PC-3 (cell line): ENCODE measurements at regions not wholly inside any gene's neighbourhood (a gene's known extent, or its start where the extent isn't known, plus 50 kb on each side); places are given as distances from the start of the nearest gene placed in this dataset.

Experiments
- ATAC-seq: fragments of 200-7000 bp; cut with Tn5 transposase; 2 replicates; pipeline ENCODE4 v1.9.1; 2020; ENCODE audit warnings: mild to moderate bottlenecking, moderate library complexity
- BruUV-seq: library from RNA; stranded (reverse); fragments of 400-500 nt; replicated peaks from 2 replicates; lab custom pipeline; 2021; lab: Mats Ljungman, UMichigan
- CTCF ChIA-PET: fragments of 300-600 bp; sonication (Branson Sonifier 250); formaldehyde crosslinking; loops from one replicate; lab custom pipeline; 2022; ENCODE audit warnings: antibody characterized with exemption; lab: Charles Lee
- POLR2A ChIA-PET: fragments of 300-600 bp; sonication (Branson Sonifier 250); formaldehyde crosslinking; loops from one replicate; lab custom pipeline; 2022; ENCODE audit warnings: antibody characterized with exemption; ENCODE audit not compliant: unreplicated experiment; lab: Charles Lee
- DNase-seq: peaks from one replicate; pipeline ENCODE4 v3.0.0-alpha.2; 2015
- H2AFZ ChIP-seq: fragments of 300-600 bp; sonication (generic); 2 replicates; pipeline ENCODE4 v1.6.0; 2016; ENCODE audit warnings: antibody characterized with exemption, low read length
- H3F3A ChIP-seq: fragments of 300-600 bp; sonication (generic); one replicate; pipeline ENCODE4 v1.6.0; 2017; ENCODE audit warnings: antibody characterized with exemption, low read length, control low read depth, mild to moderate bottlenecking; ENCODE audit not compliant: unreplicated experiment
- H3K27ac ChIP-seq: fragments of 300-600 bp; sonication (generic); 2 replicates; pipeline ENCODE4 v1.5.1; 2016; ENCODE audit warnings: mild to moderate bottlenecking, low read length
- H3K27me3 ChIP-seq: fragments of 300-600 bp; sonication (generic); 2 replicates; pipeline ENCODE4 v1.6.1; 2016; ENCODE audit warnings: low read length, mixed read lengths
- H3K36me3 ChIP-seq: fragments of 300-600 bp; sonication (generic); 2 replicates; pipeline ENCODE4 v1.6.1; 2016; ENCODE audit warnings: low read depth, mixed run types, low read length, mixed read lengths
- H3K4me1 ChIP-seq: fragments of 300-600 bp; sonication (generic); 2 replicates; pipeline ENCODE4 v1.5.1; 2016; ENCODE audit warnings: low read length; ENCODE audit not compliant: insufficient read depth
- H3K4me2 ChIP-seq: fragments of 300-600 bp; sonication (generic); 2 replicates; pipeline ENCODE4 v1.6.0; 2016; ENCODE audit warnings: low read length
- H3K4me3 ChIP-seq: fragments of 300-600 bp; sonication (generic); 2 replicates; pipeline ENCODE4 v1.5.1; 2016; ENCODE audit warnings: mild to moderate bottlenecking, low read length, mixed read lengths
- H3K79me2 ChIP-seq: fragments of 300-600 bp; sonication (generic); 2 replicates; pipeline ENCODE4 v1.6.1; 2017; ENCODE audit warnings: low read length, mixed read lengths
- H3K9ac ChIP-seq: fragments of 300-600 bp; sonication (generic); 2 replicates; pipeline ENCODE4 v1.6.0; 2016; ENCODE audit warnings: mild to moderate bottlenecking, low read length
- H3K9me2 ChIP-seq: fragments of 300-600 bp; sonication (generic); replicated peaks from 2 replicates; pipeline ENCODE4 v1.6.1; 2016; ENCODE audit warnings: mixed run types, low read length, mixed read lengths
- H3K9me3 ChIP-seq: fragments of 300-600 bp; sonication (generic); 2 replicates; pipeline ENCODE4 v1.6.1; 2016; ENCODE audit warnings: low read length, mixed read lengths
- H4K20me1 ChIP-seq: fragments of 300-600 bp; sonication (generic); 2 replicates; pipeline ENCODE4 v1.6.1; 2016; ENCODE audit warnings: low read length, mixed read lengths
- EZH2 ChIP-seq: fragments of 300-600 bp; sonication (generic); IDR thresholded peaks from one replicate; pipeline ENCODE4 v1.6.1; 2017; ENCODE audit warnings: antibody characterized with exemption, mild to moderate bottlenecking, low read length; ENCODE audit not compliant: unreplicated experiment
- EZH2phosphoT487 ChIP-seq: fragments of 300-600 bp; sonication (generic); IDR thresholded peaks from 2 replicates; pipeline ENCODE4 v1.6.1; 2018; ENCODE audit warnings: mild to moderate bottlenecking, antibody characterized with exemption, low read length, borderline replicate concordance
- intact Hi-C: fragments of 100-400 bp; cut with micrococcal nuclease; formaldehyde crosslinking; loops from 2 replicates; pipeline ENCODE4 v1.9.0; 2023
- TF ChIP-seq, protein P1 (sequence below): fragments of 300-600 bp; sonication (generic); conservative IDR thresholded peaks from 2 replicates; pipeline ENCODE4 v1.5.1; 2017; ENCODE audit warnings: antibody characterized with exemption, low read depth, mild to moderate bottlenecking, low read length

DNA sequence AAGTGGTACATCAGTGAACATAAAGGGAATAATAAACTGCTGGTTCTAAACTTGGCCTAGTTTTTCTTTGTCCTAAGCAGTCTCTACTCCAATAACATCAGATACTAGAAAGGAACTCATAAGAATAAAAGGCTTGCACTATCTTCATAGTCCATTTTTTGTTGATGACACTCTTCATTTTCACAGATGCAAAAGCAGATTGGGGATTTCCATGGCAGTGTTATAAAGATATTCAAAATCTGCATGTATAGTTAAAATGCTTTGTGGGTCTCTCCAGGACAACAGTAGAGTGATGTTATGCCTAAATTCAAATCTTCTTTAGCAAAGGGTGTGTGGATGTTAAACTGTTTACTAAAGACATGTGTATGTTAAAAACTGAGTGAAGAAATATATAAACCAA lies 745.8 kb downstream of the TRHDE start:
- Histone ChIP-seq H3K27me3 (no peaks in the 10 kb centered on the region), H2AFZ (no peak overlapping the region), H3K4me1 (no peaks in the 10 kb centered on the region), H3K9ac (no peak overlapping the region), H4K20me1 (no peaks in the 10 kb centered on the region), H3K4me3 (no peak overlapping the region), H3F3A (no peaks in the 10 kb centered on the region), H3K4me2 (no peak overlapping the region), H3K36me3 (no peaks in the 10 kb centered on the region), H3K9me3 (no peaks in the 10 kb centered on the region), H3K79me2 (no peaks in the 10 kb centered on the region), H3K27ac (no peak overlapping the region), H3K9me2 (no peaks in the 10 kb centered on the region)
- BruUV-seq = no TSS peak
- ChIA-PET CTCF (no interaction called here), POLR2A (no interaction called here)
- no peak for DNase-seq
- ATAC-seq = no peak
- TF ChIP-seq, protein P1, sequence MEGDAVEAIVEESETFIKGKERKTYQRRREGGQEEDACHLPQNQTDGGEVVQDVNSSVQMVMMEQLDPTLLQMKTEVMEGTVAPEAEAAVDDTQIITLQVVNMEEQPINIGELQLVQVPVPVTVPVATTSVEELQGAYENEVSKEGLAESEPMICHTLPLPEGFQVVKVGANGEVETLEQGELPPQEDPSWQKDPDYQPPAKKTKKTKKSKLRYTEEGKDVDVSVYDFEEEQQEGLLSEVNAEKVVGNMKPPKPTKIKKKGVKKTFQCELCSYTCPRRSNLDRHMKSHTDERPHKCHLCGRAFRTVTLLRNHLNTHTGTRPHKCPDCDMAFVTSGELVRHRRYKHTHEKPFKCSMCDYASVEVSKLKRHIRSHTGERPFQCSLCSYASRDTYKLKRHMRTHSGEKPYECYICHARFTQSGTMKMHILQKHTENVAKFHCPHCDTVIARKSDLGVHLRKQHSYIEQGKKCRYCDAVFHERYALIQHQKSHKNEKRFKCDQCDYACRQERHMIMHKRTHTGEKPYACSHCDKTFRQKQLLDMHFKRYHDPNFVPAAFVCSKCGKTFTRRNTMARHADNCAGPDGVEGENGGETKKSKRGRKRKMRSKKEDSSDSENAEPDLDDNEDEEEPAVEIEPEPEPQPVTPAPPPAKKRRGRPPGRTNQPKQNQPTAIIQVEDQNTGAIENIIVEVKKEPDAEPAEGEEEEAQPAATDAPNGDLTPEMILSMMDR = no peak
- TF ChIP-seq EZH2phosphoT487 (no peak), EZH2 (no peak)
- intact Hi-C loops = no loop called here

DNA sequence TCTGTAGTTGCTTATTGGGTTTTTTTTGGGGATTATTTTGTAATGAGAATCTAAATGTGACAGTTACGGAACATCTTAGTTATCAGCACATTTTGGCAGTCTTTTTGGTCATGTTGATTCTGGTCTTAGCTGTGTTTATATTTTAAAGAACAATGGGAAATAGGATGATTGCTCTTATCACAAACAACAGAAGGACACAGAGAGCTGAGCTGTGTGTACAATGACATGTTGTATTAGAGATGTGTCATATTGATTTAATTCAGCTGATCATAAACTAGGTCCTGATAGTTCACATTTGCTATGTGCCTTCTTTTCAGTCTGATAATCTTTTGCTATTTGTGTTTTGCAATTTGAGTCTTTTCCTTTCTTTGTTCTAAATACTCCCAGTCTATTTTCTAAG lies 781.7 kb downstream of the TRHDE start:
- POLR2A ChIA-PET = no interaction called here
- no TSS peak for BruUV-seq

DNA sequence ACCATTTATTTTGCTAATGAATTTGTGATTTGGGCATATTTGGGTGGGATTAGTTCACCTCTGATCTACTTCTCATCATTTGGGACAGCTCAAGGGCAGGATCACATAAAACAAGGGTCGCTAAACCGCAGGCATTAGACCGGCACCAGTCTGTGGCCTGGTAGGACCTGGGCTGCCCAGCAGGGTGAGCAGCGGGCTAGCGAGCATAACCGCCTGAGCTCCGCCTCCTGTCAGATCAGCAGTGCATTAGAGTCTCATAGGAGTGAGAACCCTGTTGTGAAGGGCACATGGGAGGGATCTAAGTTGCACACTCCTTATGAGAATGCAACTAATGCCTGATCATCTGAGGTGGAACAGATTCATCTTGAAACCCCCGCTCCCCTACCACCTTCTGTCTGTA lies 785.3 kb downstream of the TRHDE start:
- ChIA-PET POLR2A (no interaction called here), CTCF (no interaction called here)
- H3K4me1 ChIP-seq = no peaks in the 10 kb centered on the region
- no peak overlapping the region for H3K9ac ChIP-seq
- H3F3A ChIP-seq = no peaks in the 10 kb centered on the region
- no peaks in the 10 kb centered on the region for H3K36me3 ChIP-seq
- no peak overlapping the region for H3K27ac ChIP-seq
- H3K79me2 ChIP-seq = no peaks in the 10 kb centered on the region
- no peak for DNase-seq
- H3K9me3 ChIP-seq = no peaks in the 10 kb centered on the region
- intact Hi-C loops = no loop called here
- H3K9me2 ChIP-seq = no peaks in the 10 kb centered on the region
- no peak overlapping the region for H3K4me2 ChIP-seq
- no peak overlapping the region for H2AFZ ChIP-seq
- H4K20me1 ChIP-seq = no peaks in the 10 kb centered on the region
- no peak for ATAC-seq
- TF ChIP-seq EZH2phosphoT487 (no peak), EZH2 (no peak)
- BruUV-seq = no TSS peak
- no peak overlapping the region for H3K4me3 ChIP-seq
- H3K27me3 ChIP-seq = no peaks in the 10 kb centered on the region

More for the DNA sequence above, 781.7 kb downstream of the TRHDE start:
- Histone ChIP-seq H3K9me3 (no peaks in the 10 kb centered on the region), H3K4me1 (no peaks in the 10 kb centered on the region), H2AFZ (no peak overlapping the region), H3K4me2 (no peak overlapping the region), H3K4me3 (no peak overlapping the region), H4K20me1 (no peaks in the 10 kb centered on the region), H3K36me3 (no peaks in the 10 kb centered on the region), H3K27ac (no peak overlapping the region), H3K27me3 (no peaks in the 10 kb centered on the region), H3F3A (no peaks in the 10 kb centered on the region), H3K9ac (no peak overlapping the region), H3K9me2 (no peaks in the 10 kb centered on the region), H3K79me2 (no peaks in the 10 kb centered on the region)
- intact Hi-C loops = no loop called here
- CTCF ChIA-PET = no interaction called here
- DNase-seq = no peak
- TF ChIP-seq, protein P1 = no peak
- TF ChIP-seq EZH2 (no peak), EZH2phosphoT487 (no peak)
- ATAC-seq = no peak
